HG03565 (cell line): ENCODE measurements at regions not wholly inside any gene's neighbourhood (a gene's known extent, or its start where the extent isn't known, plus 50 kb on each side); places are given as distances from the start of the nearest gene placed in this dataset.
A peak's percentile ranks its signal among the peaks of the same experiment; 100 is the strongest.

Experiments
- ATAC-seq: cut with Tn5 transposase; IDR thresholded peaks from one replicate; pipeline ENCODE4 v1.9.1; 2021; ENCODE audit warnings: mild to moderate bottlenecking, moderate library complexity; ENCODE audit not compliant: unreplicated experiment

DNA sequence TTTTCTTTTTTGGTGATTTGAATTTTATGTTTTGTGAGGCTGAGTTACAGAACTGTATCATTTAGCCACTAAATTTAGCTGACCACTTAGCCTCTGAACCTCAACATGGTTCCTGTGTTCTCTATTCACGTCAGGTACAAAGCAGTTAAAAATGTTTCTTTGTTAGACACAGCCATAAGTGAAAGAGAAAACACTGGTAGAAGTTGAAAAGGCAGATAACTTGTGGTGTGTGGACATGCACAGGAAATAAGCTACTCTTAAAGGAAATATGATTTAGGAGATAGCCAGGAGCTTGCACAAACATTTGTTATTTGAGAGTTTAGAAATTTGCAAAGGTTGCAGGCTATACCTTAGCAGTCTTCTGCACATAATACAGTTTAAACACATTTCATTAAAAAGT is 171.0 kb upstream of the RPS6KA3 start:
- ATAC-seq, result peak; percentile 66

DNA sequence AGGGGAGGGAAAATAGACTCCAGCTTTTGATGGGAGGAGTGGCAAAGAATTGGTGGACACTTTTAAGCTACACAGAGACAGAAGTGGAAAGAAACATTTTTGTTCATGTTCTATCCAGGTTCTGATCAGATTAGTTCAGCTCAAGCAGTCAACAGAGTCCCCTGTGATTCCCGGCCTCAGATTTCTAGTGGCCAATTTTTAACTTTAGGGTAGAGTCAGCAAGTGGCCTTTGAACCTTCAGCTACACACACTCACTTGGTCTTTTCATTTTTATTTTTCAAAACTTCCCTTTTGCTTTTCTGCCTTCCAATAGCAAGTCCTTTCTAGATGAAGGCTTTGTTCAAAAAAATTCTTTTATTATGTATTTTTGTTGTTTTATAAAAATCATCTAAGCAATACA is 169.2 kb upstream of the RPS6KA3 start:
- no peak for ATAC-seq

DNA sequence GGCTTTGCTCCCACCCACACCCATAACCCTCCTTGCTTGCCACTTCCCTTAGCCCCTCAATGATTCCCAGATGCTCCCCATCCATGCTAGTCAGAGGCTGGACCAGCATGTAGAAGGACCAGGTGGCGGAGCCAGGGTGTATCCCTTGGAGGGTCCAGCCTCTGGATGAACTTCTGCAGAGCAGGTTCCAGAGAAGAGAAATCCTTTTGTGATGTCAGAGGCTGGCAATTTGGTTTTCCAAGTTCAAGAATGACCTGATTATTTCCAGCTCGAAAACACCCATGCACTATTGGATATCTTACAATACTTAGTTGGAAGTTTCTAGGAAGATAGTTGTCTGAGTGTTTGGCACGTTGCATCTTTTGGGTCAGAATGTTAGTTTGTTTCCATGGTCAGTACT is 168.3 kb upstream of the RPS6KA3 start:
- no peak for ATAC-seq

DNA sequence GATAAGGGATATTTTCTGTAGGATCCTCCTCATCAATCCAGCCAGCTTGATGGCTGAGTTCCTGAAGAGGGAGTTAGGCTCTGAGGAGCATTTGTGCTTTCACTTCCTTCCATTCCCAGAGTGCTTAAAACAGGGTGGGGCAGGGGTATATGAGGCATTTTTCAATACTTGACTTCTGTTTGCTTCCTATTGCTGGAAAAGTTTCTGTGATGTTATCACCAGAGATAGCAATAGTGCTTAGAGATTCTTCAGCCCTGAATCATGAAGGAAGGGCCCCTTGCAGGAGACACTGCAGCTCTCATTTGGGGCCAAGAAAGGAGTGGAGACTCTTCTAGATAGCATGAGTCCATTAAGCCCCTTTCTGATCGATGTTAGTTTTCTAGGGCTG is 166.7 kb upstream of the RPS6KA3 start:
- no peak for ATAC-seq

DNA sequence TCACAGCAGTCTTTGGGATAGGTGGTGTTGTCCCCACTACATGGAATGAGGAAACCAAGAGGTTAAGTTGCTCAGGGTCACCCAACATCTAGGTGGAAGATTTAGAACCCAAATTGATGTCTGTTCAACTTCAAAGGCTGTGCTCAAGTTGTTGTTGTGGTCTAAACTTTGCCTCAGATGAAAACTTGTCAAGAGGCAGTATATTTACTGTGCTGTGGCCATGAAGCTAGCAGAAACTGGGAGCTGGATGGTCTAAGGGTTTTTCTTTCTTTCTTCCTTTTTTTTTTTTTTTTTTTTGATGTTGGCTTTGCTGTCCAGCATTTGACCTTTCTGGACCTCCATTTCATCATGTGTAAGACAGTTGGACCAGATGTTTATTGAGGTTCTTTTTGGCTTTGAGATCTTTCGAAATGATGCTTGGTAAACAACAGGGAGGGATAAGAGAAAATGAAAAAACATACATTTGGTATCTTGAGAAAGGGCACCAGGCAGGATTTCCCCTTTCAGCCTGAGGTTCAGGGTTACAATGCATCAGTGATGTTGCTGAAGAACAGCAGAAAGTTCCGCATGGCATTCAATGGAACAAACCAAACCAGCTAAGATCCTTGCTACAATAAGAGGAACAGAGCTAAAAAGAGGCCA is 166.2 kb upstream of the RPS6KA3 start:
- ATAC-seq, result no peak

DNA sequence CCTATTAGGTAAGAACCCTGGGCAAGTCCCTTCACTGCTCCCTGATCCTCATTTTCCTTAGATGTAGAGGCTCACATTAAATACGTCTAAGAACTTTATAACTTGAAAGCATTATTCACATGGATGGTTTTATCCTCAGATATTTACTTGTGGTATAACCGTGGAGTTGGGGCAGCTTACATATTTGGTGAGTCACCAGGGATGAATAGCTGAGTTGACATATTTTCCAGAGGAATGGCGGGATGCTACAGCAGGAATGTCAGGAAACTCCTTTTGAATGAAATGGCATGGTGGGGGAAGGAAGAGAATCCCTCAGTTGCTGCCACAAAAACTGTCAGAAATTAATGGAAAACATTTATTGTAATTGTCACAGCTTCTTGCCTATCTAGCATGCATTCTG is 165.3 kb upstream of the RPS6KA3 start:
- ATAC-seq, result no peak

DNA sequence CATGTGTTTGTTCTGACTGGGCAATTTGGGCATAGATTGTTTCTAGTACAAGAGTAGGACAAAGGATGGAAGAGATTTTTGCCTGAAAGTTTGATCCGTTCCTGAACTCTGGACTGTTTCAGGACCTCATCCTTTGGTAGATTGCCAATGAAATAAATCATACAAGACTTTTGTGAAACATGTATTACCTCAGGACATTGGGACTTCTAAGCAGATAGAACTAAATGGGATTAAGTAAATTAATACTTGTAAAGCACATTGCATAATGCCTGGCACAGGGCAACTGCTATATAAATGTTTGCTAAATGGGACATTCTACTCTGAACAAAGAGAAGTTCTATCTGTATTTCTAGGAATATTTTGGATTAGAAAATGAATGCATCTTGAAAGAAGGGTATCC is 164.8 kb upstream of the RPS6KA3 start:
- no peak for ATAC-seq

DNA sequence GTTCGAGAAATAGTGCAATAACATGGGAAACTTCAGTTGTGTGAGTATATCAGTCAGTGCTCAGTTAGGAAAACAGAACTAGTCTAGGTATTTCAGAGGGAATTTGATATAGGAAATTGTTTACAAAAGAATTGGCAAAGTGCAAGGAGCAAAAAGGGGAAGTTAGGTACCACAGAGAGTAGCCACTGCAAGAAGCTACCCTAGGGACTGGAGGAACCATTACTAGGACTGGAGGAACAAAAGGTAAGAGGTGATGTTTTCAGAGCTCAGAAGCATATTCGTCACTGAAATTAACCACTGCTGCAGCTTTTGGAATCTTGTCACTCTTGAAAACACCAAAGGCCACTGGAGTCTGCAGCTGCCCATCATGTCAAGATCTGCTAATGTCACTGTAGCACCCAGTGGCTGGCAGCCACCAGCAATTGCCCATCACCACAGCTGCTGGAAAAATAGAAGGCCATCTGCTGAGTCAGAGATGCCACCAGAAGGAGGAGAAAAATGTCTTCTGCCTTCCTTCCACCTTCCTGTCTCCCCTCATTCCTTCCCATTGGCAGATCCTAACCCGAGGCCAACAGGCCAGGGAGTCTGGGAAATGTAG is 160.6 kb upstream of the RPS6KA3 start:
- no peak for ATAC-seq

DNA sequence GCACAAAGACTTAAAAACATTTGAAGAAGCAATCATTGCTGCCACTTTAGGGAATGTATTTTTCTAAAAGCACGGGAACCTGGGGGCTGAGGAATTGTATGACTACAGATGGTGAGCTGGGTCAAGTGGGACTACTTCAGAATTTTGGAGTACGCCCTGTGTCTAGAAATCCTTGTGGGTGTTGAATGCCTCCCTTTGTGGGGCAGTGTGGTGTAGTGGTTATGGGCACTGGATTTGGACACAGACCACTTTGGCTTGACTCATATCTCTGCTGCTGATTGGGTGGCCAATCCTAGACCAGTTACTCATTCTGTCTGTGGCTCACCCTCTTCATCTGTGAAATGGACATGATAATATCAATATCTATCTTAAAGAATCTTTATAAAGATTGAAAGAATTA is 155.0 kb upstream of the RPS6KA3 start:
- no peak for ATAC-seq

DNA sequence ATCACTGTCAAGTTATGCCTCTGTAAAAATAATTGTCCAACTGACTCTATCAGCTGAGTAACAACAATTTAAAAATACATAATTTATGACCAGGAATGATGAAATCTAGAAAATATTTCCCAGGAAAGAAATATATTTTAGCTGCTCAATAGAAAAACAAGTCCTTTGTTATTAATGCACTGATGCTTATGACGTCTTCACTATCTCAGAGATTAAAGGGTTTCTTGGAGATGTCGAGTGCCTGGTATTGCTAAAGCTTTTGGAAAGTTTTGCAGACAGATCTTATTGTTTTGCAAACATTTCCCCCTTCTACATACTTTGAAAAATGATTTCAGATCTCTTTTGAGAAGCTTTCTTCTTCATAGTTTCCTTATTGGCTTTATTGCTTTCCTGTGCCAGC is 154.6 kb upstream of the RPS6KA3 start:
- ATAC-seq, result no peak

DNA sequence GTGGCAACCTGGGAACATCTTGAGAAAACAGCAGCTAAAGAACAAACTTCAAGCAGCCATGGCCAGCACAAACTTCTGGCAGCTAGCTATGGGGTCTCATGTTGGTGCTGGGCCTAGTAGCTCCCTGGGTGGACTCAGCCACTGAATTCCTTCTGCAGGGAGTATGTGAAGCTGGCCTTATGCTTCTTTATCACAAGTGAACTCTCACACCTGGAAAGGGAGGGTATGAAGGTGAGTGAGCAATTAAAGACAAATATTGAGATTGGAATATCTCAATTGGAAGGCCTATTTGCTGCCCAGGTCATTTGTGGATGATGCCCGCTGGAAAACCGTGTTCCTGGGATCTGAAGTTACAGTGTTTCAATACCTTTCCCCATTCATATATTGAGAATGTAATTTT is 153.3 kb upstream of the RPS6KA3 start:
- no peak for ATAC-seq

DNA sequence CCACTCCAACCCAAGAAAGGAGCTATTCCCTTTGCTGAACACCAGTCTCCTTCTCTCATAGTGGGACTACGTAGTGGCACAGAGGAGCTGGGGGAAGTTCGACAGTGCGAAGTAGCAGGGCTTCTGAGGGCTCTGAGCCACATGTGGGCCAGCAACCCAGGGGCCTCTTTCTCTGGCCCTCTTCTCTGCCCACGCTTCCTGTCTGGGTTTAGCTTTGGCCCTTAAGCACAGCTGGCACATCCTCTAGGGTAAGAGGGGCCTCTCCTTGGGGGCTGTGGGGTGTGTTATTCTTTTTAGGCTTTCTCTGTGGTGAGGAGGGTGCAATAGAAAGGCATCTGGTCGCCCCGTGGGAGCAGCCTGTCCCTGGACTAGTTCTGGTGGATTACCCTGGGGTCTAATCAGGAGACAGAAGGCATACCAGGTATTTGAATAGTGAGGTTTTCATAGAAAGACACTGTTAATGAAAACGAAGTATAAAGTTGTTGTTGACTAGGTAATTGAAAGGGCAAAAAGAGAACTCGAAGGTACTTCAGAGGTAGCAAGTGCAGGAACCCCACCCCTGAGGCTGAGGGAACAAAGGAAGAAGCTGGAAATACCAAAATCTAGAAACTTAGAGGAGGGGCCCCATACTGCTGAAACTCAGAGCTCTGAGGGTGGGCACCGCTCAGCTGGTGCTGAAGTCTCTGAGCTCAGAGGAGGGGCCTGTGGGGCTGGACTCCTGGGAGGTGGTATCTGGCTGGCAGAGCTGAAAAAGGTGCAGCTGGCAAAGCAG is 151.9 kb upstream of the RPS6KA3 start:
- ATAC-seq, result no peak

DNA sequence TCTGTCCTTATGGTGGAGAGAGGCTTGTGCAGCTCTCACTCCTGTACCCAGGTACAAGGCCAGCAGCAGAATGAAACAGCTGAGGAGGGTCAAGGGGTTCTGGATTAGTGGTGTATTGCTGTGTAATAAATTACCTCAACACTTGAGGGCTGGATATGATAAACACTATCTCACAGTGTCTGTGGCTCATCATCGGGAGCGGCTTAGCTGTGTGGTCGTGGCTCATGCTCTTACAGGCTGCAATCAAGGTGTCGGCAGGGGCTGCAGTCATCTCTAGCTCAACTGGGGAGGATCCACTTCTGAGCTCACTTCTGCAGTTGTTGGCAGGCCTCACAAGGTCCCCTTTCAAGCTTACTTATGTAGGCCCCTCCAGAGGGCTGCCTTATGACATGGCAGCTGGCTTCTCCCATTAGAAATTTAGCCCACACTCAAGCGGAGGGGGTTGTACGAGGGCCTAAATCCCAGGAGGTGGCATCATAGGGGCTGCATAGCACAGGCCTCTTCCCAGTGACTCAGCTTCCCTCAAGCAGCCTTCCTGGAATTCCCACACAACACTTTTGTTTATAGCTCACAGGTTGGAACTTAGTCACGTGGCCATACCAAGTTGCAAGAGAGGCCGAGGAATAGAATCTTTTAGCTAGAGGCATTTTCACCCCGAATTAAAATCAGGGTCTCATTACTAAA is 148.2 kb upstream of the RPS6KA3 start:
- no peak for ATAC-seq

DNA sequence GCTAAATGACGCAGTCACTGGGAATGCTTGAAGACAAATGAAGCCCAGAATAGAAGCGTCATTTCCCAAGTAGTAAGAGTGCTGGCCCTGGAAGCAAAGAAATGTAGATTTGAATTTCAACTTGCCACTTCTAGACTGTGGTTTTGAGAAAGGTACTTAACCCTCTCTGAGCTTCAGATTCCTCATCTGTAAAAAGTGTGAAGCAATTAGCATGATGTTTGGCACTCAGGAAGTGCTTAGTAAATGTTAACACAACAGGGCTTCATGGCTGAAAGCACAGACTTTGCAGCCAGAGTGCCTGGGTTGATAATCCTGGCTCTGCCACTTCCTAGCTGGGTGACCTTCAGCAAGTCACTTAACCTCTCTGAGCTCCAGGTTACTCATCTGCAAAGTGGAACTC is 147.4 kb upstream of the RPS6KA3 start:
- ATAC-seq, result no peak

DNA sequence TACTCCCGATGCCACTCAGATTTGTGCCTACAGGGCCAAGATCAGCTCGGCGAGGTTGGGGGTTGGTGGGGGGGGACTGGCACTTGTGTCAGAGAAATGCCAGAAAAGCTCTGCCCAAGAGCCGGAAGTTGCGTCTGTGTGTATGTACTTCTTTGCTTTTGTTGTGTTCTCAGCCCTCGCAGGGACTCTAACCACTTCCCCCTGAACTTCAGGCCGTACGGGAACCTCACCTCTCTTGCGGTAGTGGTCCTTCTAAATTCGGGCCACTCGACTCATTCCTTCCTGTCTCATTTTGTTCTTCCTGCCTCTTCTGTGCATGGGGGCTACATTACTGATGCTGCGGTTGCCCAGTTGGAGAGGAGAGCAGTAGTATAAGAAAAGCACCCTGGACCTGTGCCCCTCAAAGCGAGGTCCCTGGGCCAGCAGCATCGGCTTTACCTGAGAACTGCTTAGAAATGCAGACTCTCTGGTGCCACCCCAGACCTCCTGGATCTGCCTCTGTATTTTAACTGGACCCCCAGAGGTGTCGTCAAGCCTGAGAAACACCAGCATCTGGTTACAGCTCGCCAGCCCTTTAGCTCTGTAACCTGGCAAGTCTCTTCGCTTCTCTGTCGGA is 146.3 kb upstream of the RPS6KA3 start:
- no peak for ATAC-seq

DNA sequence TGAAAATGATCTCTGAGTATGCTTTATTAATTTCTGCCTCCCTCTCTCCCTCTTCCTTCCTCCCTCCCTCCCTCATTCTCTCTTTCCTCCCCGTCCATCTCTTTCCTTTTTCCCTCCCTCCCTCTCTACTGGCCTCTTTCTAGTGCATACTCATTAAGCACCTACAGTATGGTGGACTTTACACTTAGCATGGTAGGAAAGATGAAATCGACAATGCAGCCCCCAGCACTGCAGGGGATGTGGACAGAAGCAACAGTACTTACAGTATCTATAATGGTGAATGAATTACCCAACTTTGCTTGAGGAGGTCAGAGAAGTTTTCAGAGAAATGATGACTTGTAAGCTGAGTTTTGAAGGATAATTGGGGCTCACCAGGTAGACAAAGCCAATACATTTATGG is 143.8 kb upstream of the RPS6KA3 start:
- no peak for ATAC-seq

DNA sequence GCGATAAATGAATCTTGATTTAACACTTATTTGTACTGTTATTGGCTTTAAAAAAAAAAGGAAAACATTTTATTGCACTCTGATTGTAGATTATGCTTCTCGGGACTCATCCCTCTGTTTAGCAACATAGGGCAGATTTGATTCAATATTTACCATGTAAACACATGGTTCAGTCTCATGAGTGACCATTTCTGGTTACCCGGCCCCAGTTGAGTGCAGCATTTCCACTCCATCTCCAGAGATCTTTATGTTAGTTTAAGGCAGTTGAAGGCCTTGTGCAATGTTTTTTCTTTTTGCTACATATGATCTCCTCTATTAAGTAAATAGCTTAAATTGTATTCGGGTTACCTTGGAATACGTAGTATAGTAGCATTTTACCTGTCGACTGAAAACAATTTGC is 143.3 kb upstream of the RPS6KA3 start:
- no peak for ATAC-seq

DNA sequence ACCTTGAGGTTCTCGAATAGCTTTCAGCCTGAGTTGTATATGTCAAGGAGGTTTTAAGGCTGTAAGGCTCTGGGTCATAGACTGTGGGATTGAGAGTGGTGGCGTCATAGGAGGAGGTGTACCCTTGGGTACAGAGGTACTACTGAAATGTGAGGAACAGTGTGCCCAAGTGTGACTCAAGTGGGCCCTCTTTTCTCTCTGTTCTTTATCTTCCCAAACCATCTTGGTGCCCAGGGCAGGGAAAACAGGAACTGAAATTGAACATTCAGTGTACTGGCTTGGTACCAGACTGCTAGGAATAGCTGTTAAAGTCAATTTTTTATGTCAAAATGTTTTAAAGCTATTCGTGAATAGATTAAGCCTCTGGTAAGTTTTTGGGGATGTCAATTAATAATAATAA is 136.2 kb upstream of the RPS6KA3 start:
- no peak for ATAC-seq

DNA sequence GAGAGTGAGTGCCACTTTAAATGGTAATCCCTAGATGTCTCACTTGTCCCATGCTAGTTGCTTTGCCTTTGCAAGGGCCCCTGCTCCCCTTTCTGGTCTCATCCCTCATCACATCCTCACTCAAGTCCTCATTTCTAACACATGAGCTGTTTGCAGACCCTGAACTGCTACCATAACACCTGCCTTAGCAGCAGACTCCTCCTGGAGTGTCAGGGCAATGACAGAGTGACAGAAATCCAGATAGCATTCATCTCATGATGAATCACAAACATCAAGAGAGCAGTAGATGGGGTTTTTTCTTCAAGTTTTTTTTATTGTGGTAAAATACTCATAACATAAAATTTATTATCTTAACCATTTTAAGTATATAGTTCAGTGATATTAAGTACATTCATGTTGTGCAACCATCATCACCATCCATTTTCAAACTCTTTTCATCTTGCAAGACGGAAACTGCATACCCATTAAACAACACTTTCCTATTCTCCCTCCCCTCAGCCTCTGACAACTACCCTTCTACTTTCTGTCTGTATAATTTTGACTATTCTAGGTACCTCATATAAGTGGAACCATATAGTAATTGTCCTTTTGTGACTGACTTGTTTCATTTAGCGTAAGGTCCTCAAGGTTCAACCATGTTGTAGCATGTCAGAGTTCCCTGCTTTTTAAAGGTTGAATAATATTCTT is 133.2 kb upstream of the RPS6KA3 start:
- ATAC-seq, result no peak

DNA sequence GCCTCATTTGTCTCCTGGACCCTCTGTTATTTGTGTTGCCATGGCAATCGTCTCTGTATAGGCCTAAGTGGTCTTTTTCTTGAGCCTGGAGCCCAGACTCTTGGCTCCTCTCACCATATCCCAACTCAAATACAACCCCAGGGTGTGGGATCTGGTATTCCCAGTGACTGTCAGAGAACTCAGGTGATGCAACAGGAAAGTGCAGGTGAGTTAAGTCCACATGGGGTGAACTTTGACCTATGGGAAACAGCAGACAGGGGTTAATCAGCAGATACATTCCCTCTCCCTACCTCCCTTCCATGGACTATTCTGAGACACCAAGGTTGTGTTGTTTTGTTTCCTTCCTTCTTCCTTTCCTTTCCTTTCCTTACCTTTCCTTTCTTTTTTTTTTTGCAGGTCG is 130.9 kb upstream of the RPS6KA3 start:
- no peak for ATAC-seq

DNA sequence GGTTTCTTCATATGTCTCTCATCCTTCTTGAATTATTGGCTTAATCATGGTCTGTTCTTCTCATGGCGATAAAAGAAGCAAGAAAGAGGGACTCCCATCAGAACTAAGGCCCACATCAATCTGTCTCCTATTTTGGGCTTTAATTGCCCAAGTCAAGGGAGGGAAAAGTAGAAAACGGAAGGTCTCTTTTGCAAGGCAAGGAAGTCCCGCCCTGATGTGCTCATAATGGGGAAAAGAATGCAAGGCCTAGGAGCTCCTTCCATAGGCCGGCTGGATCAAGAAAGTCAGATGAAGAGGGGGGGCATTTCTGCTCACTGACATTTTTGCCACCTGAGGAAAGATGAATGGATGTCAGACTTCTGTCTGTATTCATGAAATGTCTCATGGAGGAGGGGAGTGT is 127.7 kb upstream of the RPS6KA3 start:
- ATAC-seq, result no peak
